Endodermal cell (in vitro differentiated cells): ENCODE measurements at regions not wholly inside any gene's neighbourhood (a gene's known extent, or its start where the extent isn't known, plus 50 kb on each side); places are given as distances from the start of the nearest gene placed in this dataset.

Experiments used
- DNase-seq: peaks from one replicate; pipeline ENCODE4 v3.0.0-alpha.2; 2017
- H3K27ac ChIP-seq: 2 replicates; pipeline ENCODE4 v1.5.1; 2013; ENCODE audit warnings: mild to moderate bottlenecking, low read depth, low read length, moderate library complexity
- H3K27me3 ChIP-seq: 2 replicates; pipeline ENCODE4 v1.6.1; 2013; ENCODE audit warnings: mild to moderate bottlenecking, low read length, moderate library complexity; ENCODE audit not compliant: insufficient read depth, control insufficient read depth, poor library complexity, severe bottlenecking
- H3K36me3 ChIP-seq: 2 replicates; pipeline ENCODE4 v1.7.0; 2013; ENCODE audit warnings: mild to moderate bottlenecking, low read length, moderate library complexity; ENCODE audit not compliant: control insufficient read depth, insufficient read depth
- H3K4me1 ChIP-seq: one replicate; pipeline ENCODE4 v1.7.0; 2013; ENCODE audit warnings: low read length; ENCODE audit not compliant: control insufficient read depth, insufficient read depth
- H3K4me3 ChIP-seq: 2 replicates; pipeline ENCODE4 v1.5.1; 2013; ENCODE audit warnings: mild to moderate bottlenecking, low read length, moderate library complexity
- H3K9ac ChIP-seq: 2 replicates; pipeline ENCODE4 v1.6.1; 2013; ENCODE audit warnings: mild to moderate bottlenecking, low read length, moderate library complexity; ENCODE audit not compliant: poor library complexity, severe bottlenecking; ENCODE audit errors: extremely low read depth
- H3K9me3 ChIP-seq: 2 replicates; pipeline ENCODE4 v1.6.1; 2013; ENCODE audit warnings: mild to moderate bottlenecking, low read length, moderate library complexity; ENCODE audit not compliant: control insufficient read depth
- H3K27ac Mint-ChIP-seq: 2 replicates; pipeline ENCODE4 v1.8.0; 2020; ENCODE audit warnings: mixed read lengths
- H3K27me3 Mint-ChIP-seq: 2 replicates; pipeline ENCODE4 v1.8.0; 2021; ENCODE audit warnings: mild to moderate bottlenecking, mixed read lengths; ENCODE audit not compliant: insufficient read depth
- H3K36me3 Mint-ChIP-seq: 2 replicates; pipeline ENCODE4 v1.8.0; 2020; ENCODE audit warnings: low read depth, mixed read lengths
- H3K4me1 Mint-ChIP-seq: 2 replicates; pipeline ENCODE4 v1.8.0; 2020; ENCODE audit warnings: mixed read lengths
- H3K4me3 Mint-ChIP-seq: 2 replicates; pipeline ENCODE4 v1.8.0; 2020; ENCODE audit warnings: mild to moderate bottlenecking, moderate library complexity, mixed read lengths
- H3K9me3 Mint-ChIP-seq: 2 replicates; pipeline ENCODE4 v1.8.0; 2020; ENCODE audit warnings: mild to moderate bottlenecking, mixed read lengths
- CTCF ChIP-seq: fragments of 200-600 bp; sonication (generic); conservative IDR thresholded peaks from 2 replicates; pipeline ENCODE4 v1.5.0; 2021; ENCODE audit warnings: antibody characterized with exemption, mild to moderate bottlenecking
- WGBS, 2 experiments: methylation state at CpG; one replicate each; pipeline versions ENCODE4 v1.1.5 to v1.1.7; 2013; ENCODE audit warnings: missing lambda C conversion rate in 2 of 2, mixed read lengths in 1 of 2; ENCODE audit not compliant: insufficient coverage in 1 of 2, insufficient read length in 1 of 2; 5-methylcytosine and 5-hydroxymethylcytosine counted together

GRCh38 chr4:119937746-119938145 lies 128.9 kb downstream of the MAD2L1 start:
- no peaks in the 10 kb centered on the region for H3K9me3 Mint-ChIP-seq
- H3K4me3 Mint-ChIP-seq, result no peak overlapping the region
- no peak for TF ChIP-seq CTCF
- Histone ChIP-seq H3K4me3 (no peak overlapping the region), H3K9me3 (no peaks in the 10 kb centered on the region), H3K27ac (no peak overlapping the region), H3K27me3 (no peaks in the 10 kb centered on the region), H3K9ac (no peak overlapping the region), H3K36me3 (no peaks in the 10 kb centered on the region), H3K4me1 (no peaks in the 10 kb centered on the region)
- no peaks in the 10 kb centered on the region for H3K36me3 Mint-ChIP-seq
- no peak overlapping the region for H3K27ac Mint-ChIP-seq
- no peaks in the 10 kb centered on the region for H3K4me1 Mint-ChIP-seq
- H3K27me3 Mint-ChIP-seq, result no peaks in the 10 kb centered on the region
- DNase-seq, result no peak

- H3K36me3 ChIP-seq, result no peaks in the 10 kb centered on the region
- H3K9me3 Mint-ChIP-seq, result no peaks in the 10 kb centered on the region
- no peaks in the 10 kb centered on the region for H3K36me3 Mint-ChIP-seq
- 97 to 100% methylated on average over 1 of the region's 1 CpG for WGBS, 2 experiments
- no peak for TF ChIP-seq CTCF
- no peaks in the 10 kb centered on the region for H3K27me3 ChIP-seq
- no peak overlapping the region for H3K4me3 Mint-ChIP-seq
- no peaks in the 10 kb centered on the region for H3K4me1 ChIP-seq
- no peaks in the 10 kb centered on the region for H3K4me1 Mint-ChIP-seq
- no peaks in the 10 kb centered on the region for H3K27me3 Mint-ChIP-seq
- H3K4me3 ChIP-seq, result no peak overlapping the region
- DNase-seq, result no peak
- H3K9ac ChIP-seq, result no peak overlapping the region
- H3K9me3 ChIP-seq, result no peaks in the 10 kb centered on the region
- H3K27ac Mint-ChIP-seq, result no peak overlapping the region
- H3K27ac ChIP-seq, result no peak overlapping the region
Observed at GRCh38 chr4:119933606-119934005, 133.0 kb downstream of the MAD2L1 start.

- no peaks in the 10 kb centered on the region for H3K36me3 Mint-ChIP-seq
- no peak overlapping the region for H3K27ac Mint-ChIP-seq
- no peaks in the 10 kb centered on the region for H3K36me3 ChIP-seq
- no peaks in the 10 kb centered on the region for H3K27me3 ChIP-seq
- H3K4me1 ChIP-seq, result no peaks in the 10 kb centered on the region
- DNase-seq, result no peak
- H3K9ac ChIP-seq, result no peak overlapping the region
- WGBS, 2 experiments, result 95% methylated on average over 2 of the region's 2 CpGs; no CpG with 5 or more reads in 1 of the 2 experiments
- TF ChIP-seq CTCF, result no peak
- H3K4me3 ChIP-seq, result no peak overlapping the region
- no peaks in the 10 kb centered on the region for H3K9me3 ChIP-seq
- H3K4me3 Mint-ChIP-seq, result no peak overlapping the region
- no peaks in the 10 kb centered on the region for H3K27me3 Mint-ChIP-seq
- no peaks in the 10 kb centered on the region for H3K4me1 Mint-ChIP-seq
- no peak overlapping the region for H3K27ac ChIP-seq
- no peaks in the 10 kb centered on the region for H3K9me3 Mint-ChIP-seq
Observed at GRCh38 chr4:119932277-119932676, 134.4 kb downstream of the MAD2L1 start.
